Suprapubic skin (tissue), 4 donors: ENCODE measurements at regions not wholly inside any gene's neighbourhood (a gene's known extent, or its start where the extent isn't known, plus 50 kb on each side); places are given as distances from the start of the nearest gene placed in this dataset.

Experiments used
- CTCF ChIP-seq, 2 donors: fragments of 200-600 bp in 1 of 2; fragments of 450-650 bp in 1 of 2; sonication (generic) in 1 of 2; IDR thresholded peaks; one replicate each; pipeline ENCODE4 v1.5.1; 2016 to 2019; ENCODE audit warnings: antibody characterized with exemption in 2 of 2, mild to moderate bottlenecking in 1 of 2, moderate library complexity in 1 of 2
- EP300 ChIP-seq: sonication (generic); formaldehyde crosslinking; IDR thresholded peaks from one replicate; pipeline ENCODE4 v1.6.1; 2017; ENCODE audit warnings: antibody characterized with exemption
- POLR2AphosphoS5 ChIP-seq, 3 donors: sonication (generic); formaldehyde crosslinking; IDR thresholded peaks; one replicate each; pipeline ENCODE4 v1.6.1; 2017; ENCODE audit warnings: antibody characterized with exemption in 3 of 3

- TF ChIP-seq CTCF (IDR thresholded peaks at IDR 0.05) (no peak), EP300 (no peak), POLR2AphosphoS5 (IDR thresholded peaks at IDR 0.05) (no peak)
Measured at GRCh38 chr13:26465514-26465913, 92.0 kb upstream of the WASF3 start.
